GM19043 (cell line): ENCODE measurements at regions not wholly inside any gene's neighbourhood (a gene's known extent, or its start where the extent isn't known, plus 50 kb on each side); places are given as distances from the start of the nearest gene placed in this dataset.

Experiments
- ATAC-seq: cut with Tn5 transposase; IDR thresholded peaks from one replicate; pipeline ENCODE4 v1.9.1; 2021; ENCODE audit warnings: low read depth; ENCODE audit not compliant: unreplicated experiment

- ATAC-seq = no peak
Measured at GRCh38 chr2:42928161-42928691, 135.8 kb upstream of the HAAO start.

GRCh38 chr2:42927334-42928160, 135.2 kb upstream of the HAAO start:
- ATAC-seq = no peak

GRCh38 chr2:42926434-42927333, 134.3 kb upstream of the HAAO start:
- ATAC-seq = no peak

- ATAC-seq = no peak
Measured at GRCh38 chr2:42925742-42926433, 133.5 kb upstream of the HAAO start.

GRCh38 chr2:42924418-42924886, 132.1 kb upstream of the HAAO start:
- ATAC-seq = no peak

- ATAC-seq = no peak
Measured at GRCh38 chr2:42923580-42924417, 131.4 kb upstream of the HAAO start.

- ATAC-seq = no peak
Measured at GRCh38 chr2:42922790-42923579, 130.6 kb upstream of the HAAO start.

GRCh38 chr2:42922293-42922692, 129.9 kb upstream of the HAAO start:
- no peak for ATAC-seq

GRCh38 chr2:42921721-42922120, 129.3 kb upstream of the HAAO start:
- no peak for ATAC-seq

GRCh38 chr2:42921147-42921520, 128.8 kb upstream of the HAAO start:
- ATAC-seq = no peak

- ATAC-seq = no peak
Measured at GRCh38 chr2:42920446-42921146, 128.2 kb upstream of the HAAO start.

- no peak for ATAC-seq
Measured at GRCh38 chr2:42918671-42919318, 126.4 kb upstream of the HAAO start.

- no peak for ATAC-seq
Measured at GRCh38 chr2:42918041-42918440, 125.7 kb upstream of the HAAO start.

GRCh38 chr2:42917425-42917927, 125.1 kb upstream of the HAAO start:
- ATAC-seq = no peak

GRCh38 chr2:42916324-42916723, 123.9 kb upstream of the HAAO start:
- ATAC-seq = no peak

- no peak for ATAC-seq
Measured at GRCh38 chr2:42914860-42915259, 122.5 kb upstream of the HAAO start.

- ATAC-seq = no peak
Measured at GRCh38 chr2:42914314-42914713, 121.9 kb upstream of the HAAO start.
